GM19468 (cell line): ENCODE measurements at regions not wholly inside any gene's neighbourhood (a gene's known extent, or its start where the extent isn't known, plus 50 kb on each side); places are given as distances from the start of the nearest gene placed in this dataset.

Experiments used
- ATAC-seq: cut with Tn5 transposase; IDR thresholded peaks from one replicate; pipeline ENCODE4 v1.9.1; 2021; ENCODE audit warnings: mild to moderate bottlenecking, moderate library complexity, moderate number of reproducible peaks; ENCODE audit not compliant: unreplicated experiment; ENCODE audit errors: extremely low read depth

DNA sequence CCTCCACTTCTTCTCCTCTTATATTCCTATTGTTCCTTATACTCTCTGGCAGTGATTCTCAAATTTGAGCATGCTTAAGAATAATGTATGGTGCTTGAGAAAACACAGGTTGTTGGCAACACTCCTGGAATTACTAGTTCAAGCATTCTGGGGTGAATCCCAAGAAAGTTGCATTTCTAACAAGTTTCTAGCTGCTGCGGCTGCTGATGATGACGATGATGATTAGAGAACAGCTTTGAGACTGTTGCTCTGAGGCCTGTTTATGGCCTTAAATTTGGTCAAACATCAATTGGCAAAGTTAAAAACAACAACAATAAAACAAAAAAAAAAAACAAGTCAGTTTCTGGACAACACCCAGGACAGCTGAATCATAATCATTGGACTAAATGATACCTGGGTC lies 961.9 kb downstream of the CDH11 start:
- ATAC-seq, result no peak

DNA sequence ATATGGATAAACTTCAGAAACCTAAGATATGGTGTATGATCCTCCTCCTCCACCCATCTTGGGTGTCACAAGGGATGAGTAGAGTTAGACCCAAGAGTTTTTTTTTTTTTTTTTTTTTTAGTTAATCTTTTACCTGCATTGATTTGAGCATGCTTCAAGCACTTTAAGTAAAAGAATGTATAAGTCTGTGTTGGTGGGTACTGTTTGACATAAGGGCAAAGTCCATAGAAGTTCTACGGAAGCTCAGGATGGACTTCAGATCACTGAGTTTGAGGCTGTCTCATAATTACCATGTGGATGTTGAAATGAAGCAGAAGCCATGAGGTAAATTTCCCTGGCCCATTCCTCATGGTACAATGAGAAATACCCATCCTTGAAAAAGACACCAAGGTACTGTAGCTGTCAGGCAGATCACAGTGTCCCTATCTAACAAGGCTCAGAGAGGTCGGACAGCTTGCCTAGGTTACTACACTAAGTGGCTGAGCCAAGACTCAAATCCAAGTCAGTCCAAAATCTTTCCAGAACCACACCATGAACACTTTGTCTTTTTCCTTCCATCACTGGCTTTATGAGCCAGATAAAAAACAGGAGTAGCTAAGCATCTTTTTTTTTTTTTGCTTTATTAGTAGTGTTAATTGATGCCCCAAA lies 962.8 kb downstream of the CDH11 start:
- no peak for ATAC-seq

DNA sequence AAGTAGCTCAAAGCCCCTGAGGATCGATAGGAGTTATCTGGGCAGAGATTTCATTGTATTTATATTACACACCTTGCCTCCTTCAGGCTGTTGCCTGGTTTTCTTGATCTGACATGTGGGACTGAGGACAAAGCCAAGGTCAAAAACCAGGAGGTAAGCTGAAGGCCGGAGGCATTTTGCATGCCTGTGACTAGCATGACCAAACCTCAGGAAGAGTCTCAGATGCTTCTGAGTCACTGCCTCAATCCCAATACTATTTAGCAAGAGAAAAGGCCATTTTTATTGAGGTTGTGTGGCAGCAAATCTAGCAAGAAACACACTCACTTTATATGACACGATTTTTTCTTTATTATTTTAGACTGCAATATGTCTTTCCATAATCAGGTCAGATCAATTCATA lies 968.1 kb downstream of the CDH11 start:
- ATAC-seq, result no peak

DNA sequence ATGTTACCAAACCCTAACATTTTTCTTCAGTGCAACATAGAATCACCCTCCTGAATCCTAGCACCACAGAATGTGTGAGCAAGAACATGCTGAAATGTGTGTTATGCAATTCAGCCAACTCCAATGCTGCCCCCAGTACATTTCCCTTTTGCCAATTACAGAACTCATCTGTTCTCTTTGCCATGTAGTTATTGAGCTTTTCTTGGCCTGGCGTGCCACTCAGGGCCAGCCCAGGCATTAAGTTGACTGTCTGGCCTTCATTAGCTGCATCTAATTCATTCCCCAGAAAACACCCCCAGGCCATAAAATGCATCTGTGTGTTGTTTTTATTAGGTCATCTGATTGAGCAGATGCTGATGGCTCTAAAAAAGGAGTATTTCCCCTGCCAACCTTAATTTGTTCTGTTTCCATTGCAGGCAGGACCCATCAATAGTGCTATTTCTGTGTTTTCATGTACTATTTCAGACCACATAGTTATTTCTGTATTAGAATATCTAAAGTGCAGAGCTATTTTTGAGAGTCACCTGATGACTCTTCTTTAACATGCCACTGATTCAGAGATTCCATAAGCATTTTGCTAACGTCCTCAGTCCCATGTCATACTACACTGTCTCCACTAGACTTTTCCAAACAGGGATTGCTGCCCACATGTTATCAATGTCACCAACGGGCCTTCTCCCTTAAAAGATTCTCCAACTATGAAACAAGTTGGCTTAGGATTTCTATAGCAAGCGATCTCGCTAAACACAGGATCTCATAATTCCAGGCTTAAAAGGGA lies 969.7 kb downstream of the CDH11 start:
- ATAC-seq, result no peak

DNA sequence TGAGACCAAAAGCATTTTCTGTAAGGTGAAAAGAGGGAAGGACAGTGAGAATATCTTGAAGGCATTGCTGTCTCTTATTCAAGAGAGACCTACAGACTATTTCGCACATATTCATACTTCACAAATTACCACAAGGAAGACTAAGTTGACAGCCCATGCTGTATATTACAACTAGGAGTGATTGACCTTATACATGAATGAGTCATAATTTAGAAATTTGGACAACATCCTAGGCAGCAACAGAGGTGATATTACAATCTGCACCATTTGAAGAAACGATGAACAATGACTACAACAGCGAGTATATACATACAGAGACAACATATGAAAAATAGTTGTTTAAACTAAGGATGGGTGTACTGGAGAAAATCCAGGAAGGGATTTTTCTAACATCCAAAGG lies 971.7 kb downstream of the CDH11 start:
- ATAC-seq, result no peak

DNA sequence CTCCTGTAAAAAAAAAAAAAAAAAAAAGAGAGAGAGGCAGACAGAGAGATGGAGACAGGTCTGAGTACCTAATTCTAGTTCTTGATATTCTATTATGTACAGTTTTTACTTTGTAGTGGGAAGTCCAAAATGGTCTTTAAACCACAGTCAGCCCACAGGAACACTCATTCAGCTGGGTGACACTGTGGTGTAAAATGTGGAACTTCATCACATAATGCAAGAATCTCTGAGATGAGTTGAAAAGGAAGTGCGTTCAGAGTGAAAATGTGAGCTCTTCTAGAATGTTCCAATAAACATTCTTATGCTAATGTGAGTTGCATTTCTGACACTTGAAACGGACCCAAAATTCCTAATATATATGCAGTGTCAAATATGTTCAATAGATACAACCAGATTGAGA lies 972.1 kb downstream of the CDH11 start:
- ATAC-seq, result no peak

DNA sequence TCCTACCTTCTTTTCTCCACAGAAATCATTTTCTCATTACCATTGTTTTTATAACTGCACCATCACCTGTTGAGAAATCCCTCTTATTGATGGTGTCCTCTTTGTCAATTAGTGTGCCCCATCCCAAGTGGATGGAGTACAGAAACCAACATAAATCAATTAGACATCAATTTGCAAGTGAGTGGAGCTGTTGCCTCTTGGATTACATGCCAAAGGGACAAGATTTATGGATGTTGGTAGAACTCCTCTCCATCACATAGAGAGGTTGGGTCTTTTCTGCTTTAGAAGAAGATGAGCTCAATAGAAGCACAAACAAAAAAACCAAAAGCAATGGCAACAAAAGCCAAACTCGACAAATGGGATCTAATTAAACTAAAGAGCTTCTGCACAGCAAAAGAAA lies 973.5 kb downstream of the CDH11 start:
- no peak for ATAC-seq

DNA sequence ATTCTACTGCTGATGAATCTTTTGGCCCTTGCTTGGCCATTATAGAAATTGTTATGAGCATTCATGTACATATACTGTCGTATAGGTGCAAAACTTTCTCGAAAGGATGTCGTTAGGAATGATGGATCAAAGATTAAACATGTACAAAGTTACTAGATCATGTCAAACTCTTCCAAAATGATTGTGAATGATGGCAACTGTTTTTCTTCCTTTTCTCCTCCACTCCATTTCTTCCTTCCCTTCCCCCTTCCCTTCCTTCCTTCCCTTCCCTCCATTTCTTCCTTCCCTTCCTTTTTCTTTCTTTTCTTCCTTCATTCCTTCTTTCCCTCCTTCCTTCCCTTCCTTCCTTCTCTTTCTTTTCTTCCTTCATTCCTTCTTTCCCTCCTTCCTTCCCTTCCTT lies 973.9 kb downstream of the CDH11 start:
- no peak for ATAC-seq

DNA sequence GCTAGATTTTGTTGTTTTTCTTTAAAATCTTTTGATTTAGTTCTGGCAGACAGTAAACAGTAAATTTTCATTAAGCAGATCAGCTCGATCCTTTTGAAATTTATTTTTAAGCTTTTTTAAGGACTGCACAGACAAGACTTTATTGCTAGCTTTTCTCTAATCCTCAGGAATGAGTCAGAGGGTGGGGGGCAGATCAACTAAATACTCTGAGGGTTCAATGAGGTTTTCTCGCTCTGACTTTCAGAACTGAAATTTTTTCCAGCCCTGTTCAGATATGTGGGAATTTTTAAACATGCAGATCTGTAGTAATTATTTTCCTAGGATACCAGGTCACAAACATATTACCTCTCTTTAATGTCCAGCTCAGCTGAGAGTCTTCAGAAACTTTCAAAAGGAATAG lies 977.2 kb downstream of the CDH11 start:
- no peak for ATAC-seq

DNA sequence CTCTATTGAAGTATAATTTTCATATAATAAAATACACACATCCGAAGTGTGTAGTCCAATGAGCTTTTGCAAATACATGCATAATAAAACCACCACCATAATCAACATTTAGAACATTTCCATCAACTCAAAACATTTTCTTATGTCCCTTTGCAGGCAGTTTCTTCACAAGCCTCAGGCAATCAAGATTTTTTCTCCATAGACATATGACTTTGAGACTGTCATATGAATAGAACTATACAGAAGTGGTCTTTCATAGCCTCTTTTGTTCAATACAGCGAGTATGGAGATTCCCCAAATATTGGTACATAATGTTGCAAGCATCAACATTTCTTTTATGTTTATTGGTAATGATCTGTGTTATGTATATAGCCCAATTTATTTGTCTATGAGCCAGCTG lies 983.2 kb downstream of the CDH11 start:
- no peak for ATAC-seq

DNA sequence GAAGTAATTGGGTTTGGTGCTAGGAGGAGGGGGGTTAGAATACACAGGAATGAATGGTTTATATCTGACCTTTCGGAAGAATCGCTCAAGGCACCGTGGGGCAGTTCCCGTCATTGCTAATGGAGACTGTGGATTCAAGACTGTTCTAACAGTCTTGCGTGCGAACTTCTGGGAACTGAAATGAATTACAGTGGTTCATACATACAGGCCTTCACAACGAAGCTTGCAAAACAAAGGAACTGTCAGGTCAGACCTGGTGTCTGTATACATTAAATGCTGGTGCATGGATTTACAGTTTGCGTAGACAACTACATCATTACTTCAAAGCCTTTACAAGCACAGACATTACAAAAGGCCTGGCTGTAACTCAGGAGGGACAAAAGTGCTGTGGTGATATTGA lies 983.9 kb downstream of the CDH11 start:
- no peak for ATAC-seq

DNA sequence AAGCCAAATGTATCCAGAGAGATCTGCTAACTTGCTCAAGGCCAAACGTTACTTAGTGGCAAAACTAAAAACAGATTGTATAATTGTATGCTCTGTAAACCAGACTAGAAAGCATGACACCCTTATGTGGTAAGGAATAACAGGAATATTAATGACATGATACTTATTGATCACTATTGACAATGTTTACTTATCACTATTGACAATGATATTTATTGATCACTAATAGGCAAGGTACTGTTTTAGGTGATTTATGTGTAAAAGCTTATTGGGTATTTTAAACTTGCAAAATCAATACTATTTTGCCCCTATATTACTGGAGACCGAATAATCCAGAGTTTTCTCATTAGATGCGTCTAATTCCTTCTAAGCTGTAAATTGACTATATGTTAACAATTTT lies 985.1 kb downstream of the CDH11 start:
- ATAC-seq, result no peak

DNA sequence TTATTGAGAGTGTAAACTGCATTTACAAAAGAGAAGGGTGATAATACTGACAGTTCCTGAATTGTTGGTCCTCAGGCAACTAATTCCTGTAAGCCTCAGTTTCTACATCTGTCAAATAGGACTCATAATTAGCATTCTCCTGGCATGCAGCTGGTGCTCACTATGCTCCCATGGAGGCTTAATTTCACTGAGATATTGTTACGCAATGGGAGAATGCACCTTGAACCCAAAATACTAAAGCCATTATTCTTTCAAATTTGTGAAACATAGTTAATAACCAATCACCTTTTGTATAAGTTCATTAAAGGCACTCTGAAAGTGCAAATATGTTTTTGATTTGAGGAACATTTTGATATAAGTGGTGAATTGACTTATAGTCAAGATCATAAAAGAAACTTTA lies 985.5 kb downstream of the CDH11 start:
- no peak for ATAC-seq

DNA sequence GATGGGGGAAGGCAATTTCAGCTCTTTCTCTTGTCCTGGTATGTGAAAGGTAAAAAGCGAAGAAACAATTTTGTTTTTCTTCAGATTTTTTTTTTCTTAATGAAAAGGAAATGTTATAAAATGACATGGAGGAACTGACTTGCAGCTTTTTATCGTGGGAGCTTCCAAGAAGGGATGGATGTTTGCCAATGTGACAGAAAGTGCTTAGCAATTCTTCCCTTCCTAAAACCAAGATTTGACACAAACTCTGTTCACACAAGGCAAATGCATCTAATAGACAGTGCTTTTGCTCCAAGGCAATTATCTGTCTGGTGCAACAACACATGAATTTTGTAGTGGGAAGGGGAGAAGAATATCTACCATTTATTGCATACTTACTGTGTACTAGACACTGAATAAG lies 988.5 kb downstream of the CDH11 start:
- ATAC-seq, result no peak

DNA sequence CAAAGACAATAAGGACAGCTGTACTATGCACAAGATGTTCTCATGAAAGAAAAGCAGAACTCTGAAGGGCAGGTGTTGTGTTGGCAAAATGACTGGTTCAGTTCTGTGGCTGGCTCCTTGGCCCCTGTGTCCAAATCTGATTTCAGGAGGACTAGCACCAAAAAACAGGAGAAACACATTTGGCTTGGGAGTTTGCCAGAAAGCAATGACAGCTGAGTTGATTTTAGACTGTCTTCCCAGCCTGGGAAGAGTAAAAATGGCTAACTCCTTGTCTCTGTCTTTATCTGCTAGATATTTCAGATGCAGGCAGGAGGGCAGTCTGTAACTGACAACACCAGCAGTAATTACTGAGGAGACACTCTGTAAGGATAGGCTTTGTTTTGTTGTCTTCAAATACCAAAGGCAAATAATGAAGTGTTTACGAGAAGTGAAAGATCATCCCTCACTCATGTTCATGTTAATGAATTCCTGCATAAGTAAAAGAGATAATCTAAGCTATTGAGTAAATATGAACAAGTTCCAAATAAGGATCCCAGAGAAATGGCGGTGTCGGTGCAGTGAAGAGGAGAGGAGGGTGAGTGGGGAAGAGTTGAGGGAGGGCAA lies 989.0 kb downstream of the CDH11 start:
- no peak for ATAC-seq

DNA sequence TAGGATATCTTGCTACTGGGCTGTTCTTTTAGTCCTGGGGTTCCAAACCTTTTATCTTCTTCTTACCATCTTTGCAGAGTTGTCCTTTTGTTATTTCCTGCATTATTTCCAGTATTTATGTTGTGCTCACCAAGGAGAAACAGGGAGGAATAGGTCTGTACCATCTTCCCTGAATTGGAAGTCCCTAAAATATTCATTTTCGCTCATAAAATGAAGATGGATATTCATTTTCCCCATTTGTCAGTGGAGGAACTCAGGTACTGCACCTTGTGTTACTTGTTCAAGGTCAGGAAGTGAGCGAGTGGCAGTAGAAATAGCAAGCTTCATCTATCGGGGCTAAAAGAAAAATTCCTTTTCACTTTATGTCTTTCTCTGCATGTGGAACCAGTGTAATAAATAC lies 989.7 kb downstream of the CDH11 start:
- no peak for ATAC-seq

DNA sequence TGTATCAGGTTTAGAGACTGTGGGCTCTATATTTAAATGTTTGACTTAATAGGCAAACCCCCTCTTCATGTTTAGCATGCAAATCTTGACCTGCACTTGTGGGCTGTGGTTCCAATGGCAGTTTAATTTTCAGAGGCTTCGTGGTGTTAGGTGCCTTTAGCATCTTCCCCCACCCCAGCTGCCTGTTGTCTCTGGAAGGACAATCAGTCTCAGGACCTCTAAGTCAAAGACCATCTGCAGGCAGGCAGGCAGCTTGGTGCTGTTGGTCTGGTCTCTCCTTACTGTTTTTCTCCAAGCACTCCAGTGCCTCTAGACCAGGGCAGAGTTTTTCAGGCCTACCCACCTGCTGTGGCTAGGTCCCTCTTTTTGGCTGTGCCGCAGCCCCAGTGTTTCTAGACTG lies 990.4 kb downstream of the CDH11 start:
- no peak for ATAC-seq

DNA sequence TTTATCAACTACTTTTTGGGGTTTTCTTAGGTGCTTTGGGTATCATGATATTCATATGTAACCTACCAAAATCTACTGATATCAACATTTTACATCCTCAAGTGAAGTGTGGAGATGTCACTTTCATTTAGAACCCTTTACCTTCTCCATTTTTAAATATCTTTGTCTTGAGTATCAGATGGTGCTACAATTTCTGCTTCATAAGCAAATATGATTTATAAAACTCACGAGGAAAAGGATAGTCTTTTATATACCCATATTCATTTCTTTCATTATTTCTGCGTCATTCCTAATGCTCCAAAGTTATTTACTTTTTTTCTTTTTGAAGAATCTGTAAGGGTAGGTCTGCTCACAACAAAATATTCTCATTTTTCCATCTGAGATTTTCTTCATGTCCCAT lies 991.7 kb downstream of the CDH11 start:
- ATAC-seq, result no peak

DNA sequence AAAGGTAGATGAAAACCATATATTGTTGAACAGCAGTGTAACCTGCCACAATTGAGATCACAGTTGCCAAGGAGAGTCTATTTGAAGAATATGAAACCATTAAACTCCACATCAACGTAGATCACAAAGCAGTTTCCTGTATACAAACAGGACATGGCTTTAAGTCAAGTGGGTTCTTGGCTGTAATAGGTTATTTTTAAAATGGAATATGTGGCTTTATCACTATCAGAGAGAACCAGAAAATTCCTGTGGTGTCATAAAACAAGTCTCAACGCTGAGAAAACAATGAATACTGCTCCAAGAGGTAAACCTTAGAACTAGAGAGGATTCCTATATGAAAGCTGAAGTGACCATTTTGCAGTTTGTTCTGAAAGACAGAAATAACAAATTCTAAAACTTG lies 999.7 kb downstream of the CDH11 start:
- no peak for ATAC-seq

DNA sequence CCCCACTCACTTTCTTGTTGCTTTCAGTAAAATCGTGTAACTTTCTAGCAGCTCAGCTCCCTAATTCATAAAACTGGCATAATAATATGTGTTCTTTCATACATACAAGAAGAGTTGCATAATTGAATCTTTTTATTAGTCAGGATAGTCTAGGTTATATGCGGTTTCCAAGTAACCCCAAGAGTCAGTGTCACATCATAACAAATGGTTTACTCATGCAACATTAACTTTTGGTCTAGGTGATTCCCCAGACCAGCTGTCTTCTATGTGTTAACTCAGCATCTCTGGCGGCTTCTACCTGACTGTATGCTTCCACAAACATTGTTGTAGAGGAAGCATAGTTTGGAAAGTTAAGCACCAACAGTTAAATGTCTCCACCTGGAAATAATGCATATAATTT lies 1000.4 kb downstream of the CDH11 start:
- no peak for ATAC-seq

DNA sequence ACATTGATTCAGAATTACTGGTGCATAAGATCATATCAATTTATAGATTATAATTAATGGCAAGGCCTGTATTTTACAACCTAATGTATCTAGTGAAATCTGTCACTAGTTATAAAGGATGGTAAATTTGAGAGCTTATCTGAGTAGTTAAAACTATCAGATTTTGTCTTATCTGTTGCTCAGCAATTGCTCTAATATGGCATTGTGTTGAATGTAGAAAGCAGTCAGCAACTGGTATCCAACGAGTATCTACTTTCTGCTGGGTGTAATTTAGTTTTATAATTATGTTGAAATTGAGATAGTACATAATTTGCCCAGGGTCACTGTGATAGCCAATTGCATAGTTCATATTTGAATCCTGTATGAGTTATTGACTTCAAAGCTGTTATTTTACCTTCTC lies 1005.7 kb downstream of the CDH11 start:
- no peak for ATAC-seq

DNA sequence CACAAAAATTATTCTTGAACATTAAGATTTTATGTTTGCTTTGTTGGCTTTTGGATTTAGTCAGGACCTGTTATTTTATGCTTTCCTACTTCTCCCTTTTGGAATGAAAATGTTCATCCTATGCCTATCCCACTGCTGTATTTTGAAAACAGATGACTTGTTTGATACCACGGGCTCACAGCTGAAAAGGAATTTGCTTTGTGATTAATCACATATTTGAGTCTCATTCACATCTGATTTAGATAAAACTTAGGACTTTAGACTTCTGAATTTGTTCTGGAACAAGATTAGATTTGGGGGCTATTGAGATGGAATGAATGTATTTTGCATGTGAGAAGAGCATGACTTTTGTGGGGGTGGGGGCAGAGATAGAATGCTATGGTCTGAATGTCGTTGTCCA lies 1012.6 kb downstream of the CDH11 start:
- ATAC-seq, result no peak
